ENCODE measurements at regions not wholly inside any gene's neighbourhood (a gene's known extent, or its start where the extent isn't known, plus 50 kb on each side); places are given as distances from the start of the nearest gene placed in this dataset.

GRCh38 chr21:14871861-14872260 lies 192.9 kb downstream of the NRIP1 start:
- no peak overlapping the region for H3K27ac ChIP-seq (ENCODE audit: low read depth, low read length)
- no peaks in the 10 kb centered on the region for H3K9me3 ChIP-seq (ENCODE audit: low read depth, low read length)
- no peaks in the 10 kb centered on the region for H3K27me3 ChIP-seq (ENCODE audit: insufficient read depth, low read length)
- H3K36me3 ChIP-seq (ENCODE audit: insufficient read depth, low read length): no peaks in the 10 kb centered on the region
- DNase-seq (ENCODE audit: insufficient read length, low spot score, missing footprints): no peak
- peaks cover 7% of the 10 kb centered on the region for H3K4me1 ChIP-seq (ENCODE audit: insufficient read depth, low read length)
- no peaks in the 10 kb centered on the region for H3K79me2 ChIP-seq (ENCODE audit: insufficient read depth, low read length)
- H4K20me1 ChIP-seq (ENCODE audit: insufficient read depth, low read length): no peaks in the 10 kb centered on the region
- no peak overlapping the region for H2AFZ ChIP-seq (ENCODE audit: low read length)
- no peak overlapping the region for H3K4me2 ChIP-seq (ENCODE audit: insufficient read depth, low read length)
- no peak for TF ChIP-seq CTCF (IDR thresholded peaks at IDR 0.05; ENCODE audit: extremely low read depth, low read depth, low read length)
- H3K4me3 ChIP-seq (ENCODE audit: insufficient read depth, low read length): no peak overlapping the region

GRCh38 chr21:14870853-14871149 lies 194.0 kb downstream of the NRIP1 start:
- Histone ChIP-seq H3K36me3 (ENCODE audit: insufficient read depth, low read length) (no peaks in the 10 kb centered on the region), H3K9me3 (ENCODE audit: low read depth, low read length) (no peaks in the 10 kb centered on the region), H3K27me3 (ENCODE audit: insufficient read depth, low read length) (no peaks in the 10 kb centered on the region), H3K4me3 (ENCODE audit: insufficient read depth, low read length) (no peak overlapping the region), H3K27ac (ENCODE audit: low read depth, low read length) (no peak overlapping the region), H3K4me1 (ENCODE audit: insufficient read depth, low read length) (peaks cover 7% of the 10 kb centered on the region), H3K79me2 (ENCODE audit: insufficient read depth, low read length) (no peaks in the 10 kb centered on the region), H3K4me2 (ENCODE audit: insufficient read depth, low read length) (no peak overlapping the region), H2AFZ (ENCODE audit: low read length) (no peak overlapping the region), H4K20me1 (ENCODE audit: insufficient read depth, low read length) (no peaks in the 10 kb centered on the region)
- no peak for TF ChIP-seq CTCF (IDR thresholded peaks at IDR 0.05; ENCODE audit: extremely low read depth, low read depth, low read length)
- no peak for DNase-seq (ENCODE audit: insufficient read length, low spot score, missing footprints)

- TF ChIP-seq CTCF (IDR thresholded peaks at IDR 0.05; ENCODE audit: extremely low read depth, low read depth, low read length): no peak
- H3K4me1 ChIP-seq (ENCODE audit: insufficient read depth, low read length): peaks cover 7% of the 10 kb centered on the region
- H3K4me3 ChIP-seq (ENCODE audit: insufficient read depth, low read length): no peak overlapping the region
- no peak overlapping the region for H3K4me2 ChIP-seq (ENCODE audit: insufficient read depth, low read length)
- no peak overlapping the region for H3K27ac ChIP-seq (ENCODE audit: low read depth, low read length)
- no peaks in the 10 kb centered on the region for H4K20me1 ChIP-seq (ENCODE audit: insufficient read depth, low read length)
- no peaks in the 10 kb centered on the region for H3K27me3 ChIP-seq (ENCODE audit: insufficient read depth, low read length)
- H3K79me2 ChIP-seq (ENCODE audit: insufficient read depth, low read length): no peaks in the 10 kb centered on the region
- no peaks in the 10 kb centered on the region for H3K9me3 ChIP-seq (ENCODE audit: low read depth, low read length)
- no peak for DNase-seq (ENCODE audit: insufficient read length, low spot score, missing footprints)
- no peaks in the 10 kb centered on the region for H3K36me3 ChIP-seq (ENCODE audit: insufficient read depth, low read length)
- H2AFZ ChIP-seq (ENCODE audit: low read length): no peak overlapping the region
Observed at GRCh38 chr21:14869984-14870852, 194.6 kb downstream of the NRIP1 start.

GRCh38 chr21:14866859-14867765 lies 197.7 kb downstream of the NRIP1 start:
- Histone ChIP-seq H3K36me3 (ENCODE audit: insufficient read depth, low read length) (no peaks in the 10 kb centered on the region), H3K27me3 (ENCODE audit: insufficient read depth, low read length) (no peaks in the 10 kb centered on the region), H3K4me1 (ENCODE audit: insufficient read depth, low read length) (peaks cover 15% of the 10 kb centered on the region), H3K9me3 (ENCODE audit: low read depth, low read length) (no peaks in the 10 kb centered on the region), H2AFZ (ENCODE audit: low read length) (no peak overlapping the region), H3K4me2 (ENCODE audit: insufficient read depth, low read length) (no peak overlapping the region), H4K20me1 (ENCODE audit: insufficient read depth, low read length) (no peaks in the 10 kb centered on the region), H3K79me2 (ENCODE audit: insufficient read depth, low read length) (no peaks in the 10 kb centered on the region), H3K27ac (ENCODE audit: low read depth, low read length) (no peak overlapping the region), H3K4me3 (ENCODE audit: insufficient read depth, low read length) (no peak overlapping the region)
- no peak for DNase-seq (ENCODE audit: insufficient read length, low spot score, missing footprints)
- TF ChIP-seq CTCF (IDR thresholded peaks at IDR 0.05; ENCODE audit: extremely low read depth, low read depth, low read length): no peak
